Testis (tissue), 2 donors: ENCODE measurements at regions not wholly inside any gene's neighbourhood (a gene's known extent, or its start where the extent isn't known, plus 50 kb on each side); places are given as distances from the start of the nearest gene placed in this dataset.

Source experiments
- DNase-seq: peaks from one replicate; pipeline ENCODE4 v3.0.0-alpha.2; 2019
- H3K27ac ChIP-seq, 2 donors: fragments of 200-600 bp; sonication (generic); one replicate each; pipeline ENCODE4 v1.5.1; 2019
- H3K27me3 ChIP-seq: fragments of 200-600 bp; sonication (generic); one replicate; pipeline ENCODE4 v1.5.1; 2019
- H3K36me3 ChIP-seq: fragments of 200-600 bp; sonication (generic); one replicate; pipeline ENCODE4 v1.5.1; 2017; ENCODE audit warnings: low read depth; ENCODE audit errors: missing control alignments
- H3K4me1 ChIP-seq: fragments of 200-600 bp; sonication (generic); one replicate; pipeline ENCODE4 v1.5.1; 2019
- H3K4me3 ChIP-seq, 2 donors: fragments of 200-600 bp; sonication (generic); one replicate each; pipeline ENCODE4 v1.5.1; 2017 to 2019
- H3K9me3 ChIP-seq: fragments of 200-600 bp; sonication (generic); one replicate; pipeline ENCODE4 v1.5.1; 2017
- POLR2A ChIP-seq: fragments of 450-650 bp; IDR thresholded peaks from one replicate; pipeline ENCODE4 v1.6.1; 2017; ENCODE audit warnings: antibody characterized with exemption, mild to moderate bottlenecking, moderate library complexity
- WGBS, 2 donors: methylation state at CpG; one replicate each; pipeline ENCODE4 v1.1.5; 2018; 5-methylcytosine and 5-hydroxymethylcytosine counted together
- intact Hi-C: fragments of 100-400 bp; cut with DNase I; formaldehyde crosslinking; loops from one replicate; pipeline ENCODE4 v1.15.1; 2023; ENCODE audit warnings: low total_unique reads
- TF ChIP-seq, protein P1 (sequence below), 3 experiments: fragments of 450-650 bp in 2 of 3; fragments of 200-600 bp in 1 of 3; sonication (generic) in 1 of 3; IDR thresholded peaks; one replicate each; pipeline ENCODE4 v1.5.1; 2016 to 2019; ENCODE audit warnings: antibody characterized with exemption in 3 of 3, mild to moderate bottlenecking in 2 of 3, moderate library complexity in 1 of 3

DNA sequence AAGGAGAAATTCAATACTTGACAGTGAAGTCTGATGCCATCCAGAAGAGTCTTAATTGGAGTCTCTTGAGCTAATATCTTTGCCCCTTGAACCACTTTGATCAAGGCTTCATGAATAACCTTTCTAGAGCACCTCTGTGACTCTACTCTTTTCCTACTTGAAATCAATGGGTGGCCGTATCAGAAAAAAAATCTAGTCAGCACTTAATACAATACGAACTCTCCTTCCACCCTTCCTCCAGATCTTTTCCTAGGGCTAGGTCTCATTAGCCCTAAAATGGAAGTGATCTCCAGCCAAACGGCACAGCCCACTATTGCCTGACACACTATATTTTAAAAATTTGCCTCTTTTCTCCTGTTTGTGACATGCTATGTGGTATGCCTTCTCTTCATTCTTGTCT, 129.6 kb upstream of the TLL1 start:
- Histone ChIP-seq H3K4me1 (no peaks in the 10 kb centered on the region), H3K36me3 (no peaks in the 10 kb centered on the region), H3K27me3 (no peaks in the 10 kb centered on the region), H3K9me3 (no peaks in the 10 kb centered on the region), H3K4me3 (no peak overlapping the region), H3K27ac (no peak overlapping the region)
- intact Hi-C loops, result no loop called here
- no peak for DNase-seq
- TF ChIP-seq, protein P1, sequence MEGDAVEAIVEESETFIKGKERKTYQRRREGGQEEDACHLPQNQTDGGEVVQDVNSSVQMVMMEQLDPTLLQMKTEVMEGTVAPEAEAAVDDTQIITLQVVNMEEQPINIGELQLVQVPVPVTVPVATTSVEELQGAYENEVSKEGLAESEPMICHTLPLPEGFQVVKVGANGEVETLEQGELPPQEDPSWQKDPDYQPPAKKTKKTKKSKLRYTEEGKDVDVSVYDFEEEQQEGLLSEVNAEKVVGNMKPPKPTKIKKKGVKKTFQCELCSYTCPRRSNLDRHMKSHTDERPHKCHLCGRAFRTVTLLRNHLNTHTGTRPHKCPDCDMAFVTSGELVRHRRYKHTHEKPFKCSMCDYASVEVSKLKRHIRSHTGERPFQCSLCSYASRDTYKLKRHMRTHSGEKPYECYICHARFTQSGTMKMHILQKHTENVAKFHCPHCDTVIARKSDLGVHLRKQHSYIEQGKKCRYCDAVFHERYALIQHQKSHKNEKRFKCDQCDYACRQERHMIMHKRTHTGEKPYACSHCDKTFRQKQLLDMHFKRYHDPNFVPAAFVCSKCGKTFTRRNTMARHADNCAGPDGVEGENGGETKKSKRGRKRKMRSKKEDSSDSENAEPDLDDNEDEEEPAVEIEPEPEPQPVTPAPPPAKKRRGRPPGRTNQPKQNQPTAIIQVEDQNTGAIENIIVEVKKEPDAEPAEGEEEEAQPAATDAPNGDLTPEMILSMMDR (IDR thresholded peaks at IDR 0.05), result no peak
- TF ChIP-seq POLR2A, result no peak
- WGBS, 2 donors, result 58 to 72% methylated on average over 3 of the region's 3 CpGs

DNA sequence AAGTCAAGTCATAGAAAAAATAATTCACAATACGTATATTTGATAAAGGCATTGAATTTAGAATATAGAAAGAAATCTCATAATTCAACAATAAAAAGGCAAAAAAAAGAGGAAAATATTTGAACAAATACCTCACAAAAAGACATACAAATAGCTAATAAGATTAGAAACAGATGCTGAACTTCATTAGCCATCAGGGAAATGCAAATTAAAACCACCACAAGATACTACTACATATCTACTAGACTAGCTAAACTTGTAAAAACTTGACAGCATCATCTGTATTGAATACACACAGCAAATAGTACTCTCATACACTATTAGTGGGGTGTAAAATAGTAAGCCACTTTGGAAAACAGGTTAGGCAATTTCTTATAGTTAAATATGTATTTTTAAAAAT, 128.7 kb upstream of the TLL1 start:
- no peaks in the 10 kb centered on the region for H3K36me3 ChIP-seq
- intact Hi-C loops, result no loop called here
- no peaks in the 10 kb centered on the region for H3K9me3 ChIP-seq
- 68 to 71% methylated on average over 1 of the region's 1 CpG for WGBS, 2 donors
- no peak overlapping the region for H3K27ac ChIP-seq
- H3K27me3 ChIP-seq, result no peaks in the 10 kb centered on the region
- no peak for DNase-seq
- H3K4me3 ChIP-seq, result no peak overlapping the region
- TF ChIP-seq, protein P1 (IDR thresholded peaks at IDR 0.05), result no peak
- TF ChIP-seq POLR2A, result no peak
- no peaks in the 10 kb centered on the region for H3K4me1 ChIP-seq

DNA sequence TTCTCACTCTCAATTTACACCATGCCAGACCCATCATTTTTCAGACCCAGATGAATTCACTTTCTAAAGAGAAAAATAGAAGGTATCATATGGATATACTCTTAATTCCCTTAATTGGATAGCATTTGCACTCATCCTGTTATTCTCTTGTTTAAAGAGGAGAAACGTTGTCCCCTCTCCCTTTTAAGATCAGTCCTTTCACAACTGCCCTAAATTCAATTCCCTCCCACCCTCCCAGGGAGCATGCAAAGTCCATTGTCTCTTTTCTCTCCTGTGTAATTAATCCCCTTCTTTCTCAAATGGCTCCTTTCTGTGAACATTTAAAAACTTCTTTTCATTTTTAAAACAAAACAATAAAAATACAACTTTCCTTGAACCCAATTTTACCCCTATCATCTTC, 124.7 kb upstream of the TLL1 start:
- Histone ChIP-seq H3K9me3 (no peaks in the 10 kb centered on the region), H3K27ac (no peak overlapping the region), H3K4me1 (no peaks in the 10 kb centered on the region), H3K36me3 (no peaks in the 10 kb centered on the region), H3K27me3 (no peaks in the 10 kb centered on the region), H3K4me3 (no peak overlapping the region)
- DNase-seq, result no peak
- intact Hi-C loops, result no loop called here
- WGBS, 2 donors, result 62 to 67% methylated on average over 1 of the region's 1 CpG
- no peak for TF ChIP-seq POLR2A
- TF ChIP-seq, protein P1 (IDR thresholded peaks at IDR 0.05), result no peak

DNA sequence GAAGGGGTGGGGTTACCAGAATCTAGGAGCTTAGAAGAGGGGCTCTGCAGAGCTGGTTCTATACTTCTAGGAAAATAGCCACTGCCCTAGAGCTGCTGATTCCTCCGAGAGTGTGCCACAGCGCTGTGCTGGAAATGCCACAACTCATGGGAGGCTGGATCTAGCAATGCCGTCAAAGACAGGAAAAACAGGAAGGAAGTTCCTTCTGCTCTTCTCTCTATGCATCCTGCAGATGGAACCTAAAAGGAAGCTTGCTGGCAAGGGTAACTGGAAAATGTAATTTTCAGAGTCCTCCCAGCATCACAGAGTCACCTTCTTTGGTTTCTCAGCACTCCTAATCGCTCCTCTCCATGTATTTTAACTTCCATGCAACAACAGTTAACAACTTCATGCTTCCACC, 121.2 kb upstream of the TLL1 start:
- intact Hi-C loops, result no loop called here
- no peaks in the 10 kb centered on the region for H3K36me3 ChIP-seq
- H3K27ac ChIP-seq, result no peak overlapping the region
- DNase-seq, result no peak
- H3K27me3 ChIP-seq, result no peaks in the 10 kb centered on the region
- H3K4me3 ChIP-seq, result no peak overlapping the region
- no peaks in the 10 kb centered on the region for H3K9me3 ChIP-seq
- 55 to 76% methylated on average over 4 of the region's 4 CpGs for WGBS, 2 donors
- no peaks in the 10 kb centered on the region for H3K4me1 ChIP-seq
- TF ChIP-seq POLR2A, result no peak
- TF ChIP-seq, protein P1 (IDR thresholded peaks at IDR 0.05), result no peak

DNA sequence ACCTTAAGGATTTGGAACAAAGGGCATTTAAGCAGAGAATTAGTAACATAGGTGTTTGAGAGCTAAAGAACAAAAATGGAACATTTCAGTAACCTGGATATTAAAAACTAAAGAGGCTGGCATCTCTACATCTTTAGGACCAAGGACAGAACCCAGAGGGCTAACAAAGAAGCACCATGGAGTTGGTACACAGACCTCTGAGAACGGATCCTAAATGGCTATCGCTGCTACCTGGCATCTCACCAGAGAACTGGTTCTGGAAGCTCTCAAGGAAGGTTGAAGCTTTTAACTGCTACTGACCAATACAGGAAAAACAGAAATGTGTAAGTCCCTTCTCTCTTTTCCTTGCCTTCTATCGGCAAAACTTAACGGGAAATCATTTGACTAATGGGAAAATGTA, 118.4 kb upstream of the TLL1 start:
- Histone ChIP-seq H3K27ac (no peak overlapping the region), H3K36me3 (no peaks in the 10 kb centered on the region), H3K4me3 (no peak overlapping the region), H3K9me3 (no peaks in the 10 kb centered on the region), H3K4me1 (no peaks in the 10 kb centered on the region), H3K27me3 (no peaks in the 10 kb centered on the region)
- intact Hi-C loops, result no loop called here
- TF ChIP-seq, protein P1 (IDR thresholded peaks at IDR 0.05), result no peak
- TF ChIP-seq POLR2A, result no peak
- 93 to 97% methylated on average over 4 of the region's 4 CpGs for WGBS, 2 donors
- DNase-seq, result no peak
